Sigmoid colon (tissue), 4 donors: ENCODE measurements at regions not wholly inside any gene's neighbourhood (a gene's known extent, or its start where the extent isn't known, plus 50 kb on each side); places are given as distances from the start of the nearest gene placed in this dataset.

Source experiments
- POLR2AphosphoS5 ChIP-seq, 4 donors: sonication (generic); formaldehyde crosslinking; IDR thresholded peaks; one replicate each; pipeline ENCODE4 v1.6.1; 2017; ENCODE audit warnings: antibody characterized with exemption in 4 of 4
- TF ChIP-seq, protein P1 (sequence below), 4 experiments: fragments of 450-650 bp in 3 of 4; fragments of 200-600 bp in 1 of 4; IDR thresholded peaks; one replicate each; pipeline ENCODE4 v1.5.1; 2016 to 2019; ENCODE audit warnings: antibody characterized with exemption in 4 of 4, mild to moderate bottlenecking in 3 of 4, moderate library complexity in 2 of 4

DNA sequence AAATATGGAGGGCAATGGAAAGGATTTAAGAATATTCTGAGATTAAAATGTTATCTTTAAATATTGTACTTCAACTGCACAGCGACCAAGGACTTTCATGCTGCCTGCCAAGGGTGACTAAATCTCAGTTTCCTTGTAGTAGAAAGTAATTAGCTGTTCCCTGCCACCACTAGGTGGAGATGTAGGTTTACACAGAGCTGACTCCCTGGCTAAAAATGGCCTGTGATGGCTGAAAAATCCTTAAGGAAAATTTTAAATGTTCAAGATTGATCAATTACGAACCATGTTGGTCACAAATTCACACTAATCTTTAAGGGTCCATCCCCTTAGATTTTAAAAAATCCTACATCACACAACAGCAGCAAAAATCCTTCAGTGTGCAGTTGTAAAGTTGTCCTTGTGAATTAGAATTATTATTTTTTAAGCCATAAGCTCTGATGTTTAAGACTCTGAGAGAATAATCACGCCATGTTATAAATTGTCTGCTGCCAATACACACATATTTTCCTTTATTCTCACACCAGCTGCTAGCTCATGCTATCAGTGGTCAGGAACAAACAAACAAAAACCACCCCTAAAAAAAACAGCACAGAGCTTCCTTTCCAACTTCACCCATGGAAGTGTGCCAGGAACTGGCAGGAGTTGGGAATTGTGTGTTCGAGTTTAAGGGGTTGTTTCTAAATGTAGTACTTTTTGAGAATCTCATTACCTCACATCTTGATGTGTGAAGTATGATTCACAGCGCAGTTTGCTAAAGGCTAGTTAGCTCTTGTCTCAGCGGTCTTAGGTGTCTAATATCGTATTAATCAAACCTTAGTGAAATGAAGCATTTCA lies 399.8 kb downstream of the TMEM182 start:
- TF ChIP-seq POLR2AphosphoS5 (IDR thresholded peaks at IDR 0.05) = no peak
- TF ChIP-seq, protein P1, sequence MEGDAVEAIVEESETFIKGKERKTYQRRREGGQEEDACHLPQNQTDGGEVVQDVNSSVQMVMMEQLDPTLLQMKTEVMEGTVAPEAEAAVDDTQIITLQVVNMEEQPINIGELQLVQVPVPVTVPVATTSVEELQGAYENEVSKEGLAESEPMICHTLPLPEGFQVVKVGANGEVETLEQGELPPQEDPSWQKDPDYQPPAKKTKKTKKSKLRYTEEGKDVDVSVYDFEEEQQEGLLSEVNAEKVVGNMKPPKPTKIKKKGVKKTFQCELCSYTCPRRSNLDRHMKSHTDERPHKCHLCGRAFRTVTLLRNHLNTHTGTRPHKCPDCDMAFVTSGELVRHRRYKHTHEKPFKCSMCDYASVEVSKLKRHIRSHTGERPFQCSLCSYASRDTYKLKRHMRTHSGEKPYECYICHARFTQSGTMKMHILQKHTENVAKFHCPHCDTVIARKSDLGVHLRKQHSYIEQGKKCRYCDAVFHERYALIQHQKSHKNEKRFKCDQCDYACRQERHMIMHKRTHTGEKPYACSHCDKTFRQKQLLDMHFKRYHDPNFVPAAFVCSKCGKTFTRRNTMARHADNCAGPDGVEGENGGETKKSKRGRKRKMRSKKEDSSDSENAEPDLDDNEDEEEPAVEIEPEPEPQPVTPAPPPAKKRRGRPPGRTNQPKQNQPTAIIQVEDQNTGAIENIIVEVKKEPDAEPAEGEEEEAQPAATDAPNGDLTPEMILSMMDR (IDR thresholded peaks at IDR 0.05) = peak; percentile 30 to 62 (median 52)
